SKM-1 (cell line): ENCODE measurements at regions not wholly inside any gene's neighbourhood (a gene's known extent, or its start where the extent isn't known, plus 50 kb on each side); places are given as distances from the start of the nearest gene placed in this dataset.

Source experiments
- DNase-seq: peaks from one replicate; lab custom pipeline; 2025; ENCODE audit not compliant: unreplicated experiment; lab: John Stamatoyannopoulos, UW

DNA sequence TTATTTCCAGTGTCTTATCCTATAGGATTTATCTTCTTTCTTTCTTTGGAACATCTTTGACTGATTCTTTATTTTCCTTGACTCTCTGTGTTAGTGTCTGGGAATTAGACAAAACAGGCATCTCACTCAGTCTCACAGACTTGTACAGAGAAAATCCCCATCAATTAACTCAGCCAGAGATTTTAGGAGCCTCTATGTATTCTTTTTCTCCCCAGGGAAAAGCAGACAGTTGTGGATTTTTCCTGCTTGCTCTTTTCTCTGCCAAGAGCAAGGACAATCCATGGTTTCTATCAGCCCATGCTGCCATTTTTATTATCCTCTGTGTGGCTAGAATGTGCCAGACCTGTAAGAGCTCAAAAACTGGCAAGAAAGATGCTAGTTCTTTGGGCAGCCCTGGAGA lies 595.1 kb downstream of the SNAPC1 start:
- no peak for DNase-seq

DNA sequence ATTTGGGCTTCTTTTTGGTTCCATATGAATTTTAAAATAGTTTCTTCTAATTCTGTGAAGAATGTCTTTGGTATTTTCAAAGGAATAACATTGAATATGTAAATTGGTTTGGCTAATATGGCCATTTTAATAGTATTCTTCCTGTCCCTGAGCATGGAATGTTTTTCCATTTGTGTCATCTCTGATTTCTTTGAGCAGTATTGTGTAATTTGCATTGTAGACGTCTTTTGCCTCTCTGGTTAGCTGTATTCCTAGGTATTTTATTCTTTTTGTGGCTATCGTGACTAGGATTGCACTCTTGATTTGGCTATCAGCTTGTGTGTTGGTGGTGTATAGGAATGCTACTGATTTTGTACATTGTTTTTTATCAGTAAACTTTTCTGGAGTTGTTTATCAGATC lies 601.9 kb downstream of the SNAPC1 start:
- DNase-seq: no peak

DNA sequence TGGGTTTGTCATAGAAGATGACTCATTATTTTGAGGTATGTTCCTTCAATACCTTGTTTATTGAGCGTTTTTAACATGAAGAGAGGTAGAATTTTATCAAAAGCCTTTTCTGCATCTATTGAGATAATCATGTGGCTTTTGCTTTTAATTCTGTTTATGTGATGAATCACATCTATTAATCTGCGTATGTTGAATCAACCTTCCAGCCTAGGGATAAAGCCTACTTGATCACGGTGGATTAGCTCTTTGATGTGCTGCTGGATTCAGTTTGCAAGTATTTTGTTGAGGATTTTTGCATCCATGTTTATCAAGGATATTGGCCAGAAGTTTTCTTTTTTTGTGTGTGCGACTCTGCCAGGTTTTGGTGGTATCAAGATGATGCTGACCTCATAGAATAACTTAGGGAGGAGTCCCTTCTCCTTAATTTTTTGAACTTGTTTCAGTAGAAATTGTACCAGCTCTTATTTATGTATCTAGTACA lies 602.6 kb downstream of the SNAPC1 start:
- DNase-seq: no peak

DNA sequence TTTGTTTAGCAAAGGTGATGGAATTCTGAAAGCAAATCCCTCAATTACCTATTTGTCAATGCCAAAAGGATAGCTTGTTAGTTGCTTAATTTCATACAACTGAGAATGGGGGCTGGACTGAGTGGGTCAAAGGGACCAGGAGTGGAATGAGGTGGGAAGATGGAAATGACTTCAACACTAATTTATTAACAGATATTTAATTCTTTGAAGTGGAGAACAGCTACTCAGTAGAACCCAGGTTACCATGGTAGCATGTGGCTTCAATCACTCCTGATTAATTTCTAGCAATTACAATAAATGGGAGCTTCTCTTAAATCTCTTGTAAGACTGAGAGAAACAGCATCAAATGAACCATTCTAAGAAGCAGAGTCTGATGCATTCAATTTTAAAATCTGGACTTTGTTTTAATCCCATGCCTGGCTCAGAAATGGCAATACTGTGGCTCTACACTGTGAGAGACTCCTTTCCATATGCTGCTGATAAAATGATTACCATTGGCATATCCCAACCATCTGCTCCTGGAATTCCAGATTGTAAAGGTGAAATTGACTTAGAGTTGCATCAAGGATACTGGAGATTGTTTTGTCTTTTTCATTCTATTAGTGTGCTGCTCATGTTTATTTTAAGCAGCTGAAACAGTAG lies 607.8 kb downstream of the SNAPC1 start:
- no peak for DNase-seq

DNA sequence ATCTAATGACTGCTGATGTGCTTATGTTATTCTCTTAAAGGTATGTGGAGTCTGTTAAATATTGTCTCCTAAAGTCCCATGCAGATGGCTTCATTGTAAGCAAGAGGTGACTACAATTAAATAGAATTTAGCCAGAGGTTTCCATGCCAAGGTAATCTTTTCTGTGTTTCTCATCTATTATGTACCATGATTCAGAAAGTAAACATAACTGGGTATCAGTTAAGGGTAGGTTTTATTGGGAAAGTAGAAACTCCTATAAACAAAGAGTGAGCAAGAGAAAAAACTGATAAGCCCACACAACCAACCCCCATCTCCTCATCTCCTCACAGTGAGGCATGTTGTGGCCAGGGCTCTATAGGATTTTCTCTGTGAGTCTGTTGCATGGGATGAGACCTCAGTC lies 611.7 kb downstream of the SNAPC1 start:
- DNase-seq: no peak

DNA sequence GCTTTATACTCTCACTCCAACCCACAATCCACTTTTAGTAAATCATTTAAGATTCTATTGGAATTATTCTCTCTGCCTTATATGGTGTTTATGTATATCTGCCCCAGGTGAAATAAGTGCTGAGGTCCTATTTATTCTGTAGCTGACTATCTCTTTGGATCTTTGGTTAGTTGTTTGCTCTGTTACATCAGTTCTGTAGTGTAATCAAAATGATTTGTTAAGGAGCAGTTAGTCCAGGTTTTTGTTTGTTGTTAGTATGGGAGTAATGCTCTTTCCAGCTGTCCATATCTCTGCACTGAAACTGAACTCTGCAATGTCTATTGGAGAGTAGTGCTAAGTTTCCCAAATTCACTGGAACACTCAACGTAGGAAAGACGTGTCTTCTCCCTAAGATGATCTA lies 615.8 kb downstream of the SNAPC1 start:
- DNase-seq: no peak

DNA sequence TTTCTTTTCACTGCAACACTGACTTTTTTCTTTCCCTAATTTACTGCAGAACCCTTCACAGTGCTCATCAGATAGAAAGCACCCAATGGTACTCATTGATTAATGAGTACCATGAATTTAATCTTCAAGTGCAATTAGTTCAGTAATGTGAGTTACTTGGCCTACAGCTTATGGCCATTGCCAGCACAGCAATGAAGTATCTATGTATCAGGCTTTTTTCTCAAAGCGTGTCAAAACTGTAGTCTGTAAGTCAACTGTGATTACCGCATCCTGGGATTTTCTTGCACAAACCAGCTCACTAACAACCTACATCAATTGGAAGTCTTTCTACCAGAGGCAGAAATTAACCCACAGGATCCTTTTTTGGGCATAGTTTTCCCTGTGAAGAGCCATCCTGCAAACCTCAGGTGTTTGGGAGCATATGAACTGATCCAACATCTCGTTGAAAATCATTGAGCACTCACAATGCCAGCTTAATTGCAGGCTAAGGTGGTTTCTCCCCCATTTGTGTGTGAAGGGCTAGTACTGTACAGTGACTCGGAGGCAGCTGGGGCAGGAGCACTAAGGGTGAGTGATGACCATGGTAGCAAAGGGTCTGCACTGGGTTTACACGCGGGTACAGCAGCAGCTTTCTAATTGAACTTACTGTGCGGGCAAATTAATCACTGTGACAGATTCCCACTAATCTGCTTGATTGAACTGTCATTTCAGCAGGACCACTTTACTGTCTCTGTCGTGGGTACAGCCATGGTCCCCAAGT lies 619.3 kb downstream of the SNAPC1 start:
- no peak for DNase-seq

DNA sequence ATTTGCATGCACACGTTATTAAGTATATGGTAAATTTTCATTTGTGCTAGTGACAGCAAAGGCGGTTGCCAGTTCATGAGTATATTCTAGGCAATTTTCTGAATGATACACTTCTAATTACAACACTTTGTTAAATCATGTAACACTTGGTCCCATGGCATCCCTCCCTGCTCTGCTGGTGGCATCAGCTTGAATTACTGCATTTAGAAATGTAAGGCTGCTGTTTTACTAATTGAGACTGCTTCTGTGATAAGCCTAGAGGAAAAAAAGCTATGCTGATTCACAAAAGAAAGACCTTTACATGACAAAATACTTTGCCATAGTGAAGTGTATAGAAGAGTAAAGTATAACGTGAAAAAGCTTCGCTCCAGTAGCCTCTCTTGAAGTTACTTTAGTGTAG lies 636.1 kb downstream of the KCNH5 start:
- DNase-seq: no peak

DNA sequence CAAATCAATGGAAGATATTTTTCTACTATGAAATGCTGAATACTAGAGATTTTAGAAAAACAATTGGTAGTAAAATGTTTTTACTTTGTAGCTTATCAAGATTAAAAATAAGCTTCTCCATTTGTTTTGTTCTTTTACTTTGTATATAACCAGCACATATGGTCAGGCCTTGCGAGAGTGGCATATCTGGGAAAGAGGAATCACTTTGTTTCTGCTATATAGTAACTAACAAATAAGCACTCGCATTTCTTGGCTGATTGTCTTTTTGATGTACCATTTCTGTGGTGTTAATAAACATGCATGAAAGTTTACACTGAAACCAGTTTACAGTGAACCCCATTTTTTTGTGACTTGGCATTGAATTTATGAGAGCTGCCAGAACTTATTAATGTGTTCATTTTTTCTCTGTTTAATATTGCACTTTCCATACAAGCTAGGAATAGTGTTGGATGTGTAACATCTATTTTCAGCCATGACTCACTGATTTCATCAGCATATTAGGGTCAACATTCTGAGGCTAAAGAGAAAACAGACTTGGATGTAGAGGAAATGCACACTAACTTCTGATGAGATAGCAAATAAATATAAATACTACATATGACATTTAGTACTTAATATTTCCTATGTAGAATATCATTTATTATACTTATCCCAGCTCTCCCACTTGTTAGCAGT lies 635.5 kb downstream of the KCNH5 start:
- DNase-seq: no peak

DNA sequence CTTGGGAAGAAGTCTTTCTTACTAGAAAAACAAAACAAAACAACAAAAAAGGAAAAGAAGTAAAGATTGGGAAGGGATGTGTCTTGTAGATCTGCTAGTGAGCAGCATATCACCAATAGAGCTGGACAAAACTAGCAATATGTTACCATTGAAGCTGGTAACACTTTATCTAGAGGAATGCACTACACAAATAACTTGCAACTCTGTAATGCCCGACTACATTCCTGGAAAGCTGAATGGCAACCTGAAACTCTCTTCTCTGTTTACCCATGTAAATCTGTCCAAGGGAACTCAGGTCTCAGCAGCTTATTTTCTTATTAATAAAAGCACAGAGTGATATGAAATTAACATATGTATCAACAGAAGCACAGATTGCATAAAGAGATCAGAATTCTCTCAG lies 624.4 kb downstream of the KCNH5 start:
- DNase-seq: no peak

DNA sequence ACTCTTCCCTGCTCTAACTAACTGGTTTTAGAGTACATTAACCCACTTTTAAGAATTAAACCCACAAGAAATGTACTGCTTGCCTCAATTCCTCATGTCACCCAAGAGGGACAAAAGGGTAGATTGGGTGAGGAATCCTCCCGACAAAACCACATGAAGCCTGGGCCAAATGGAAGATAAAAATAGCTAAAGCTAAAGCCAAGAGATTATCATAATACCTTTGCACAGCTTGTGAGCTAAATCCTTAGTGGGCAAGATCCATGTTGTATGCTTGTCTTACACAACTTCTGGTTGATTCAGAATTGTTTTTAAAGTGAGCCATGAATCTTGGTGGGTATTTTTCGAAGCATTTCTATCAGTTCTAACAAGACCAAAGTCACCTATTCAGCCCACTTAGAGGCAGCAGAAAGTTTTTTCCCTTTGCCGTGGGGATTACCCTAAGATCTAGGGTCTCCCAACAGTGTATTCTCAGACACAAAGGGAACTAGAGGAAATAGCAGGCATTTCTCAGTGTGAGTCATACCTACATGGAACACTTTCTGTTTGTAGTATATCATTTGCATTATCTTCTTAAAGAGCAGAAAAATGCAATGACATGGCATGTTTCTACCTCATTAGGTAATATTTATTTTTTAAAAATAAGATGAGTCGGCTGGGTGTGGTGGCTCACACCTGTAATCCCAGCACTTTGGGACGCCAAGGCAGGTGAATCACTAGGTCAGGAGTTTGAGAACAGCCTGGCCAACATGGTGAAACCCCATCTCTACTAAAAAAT lies 616.6 kb downstream of the KCNH5 start:
- DNase-seq: no peak

DNA sequence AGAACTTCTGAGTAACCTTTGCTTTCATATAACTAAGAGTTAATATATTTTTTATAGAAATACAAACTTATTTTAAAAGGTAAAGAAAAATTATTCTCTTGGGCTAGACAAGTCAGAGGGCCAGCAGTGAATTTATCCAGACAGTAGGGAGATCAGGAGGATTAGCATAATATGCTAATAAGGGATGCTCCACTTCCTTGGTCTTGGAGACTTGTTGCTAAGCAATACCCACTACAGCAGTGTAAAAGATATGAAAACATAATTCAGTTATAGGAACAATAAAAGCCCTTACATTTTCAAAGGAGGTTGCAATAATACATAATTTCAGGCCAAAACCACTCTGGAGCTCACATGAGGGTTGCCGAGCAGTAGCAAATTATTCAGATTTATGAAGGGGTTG lies 615.6 kb downstream of the KCNH5 start:
- DNase-seq: no peak

DNA sequence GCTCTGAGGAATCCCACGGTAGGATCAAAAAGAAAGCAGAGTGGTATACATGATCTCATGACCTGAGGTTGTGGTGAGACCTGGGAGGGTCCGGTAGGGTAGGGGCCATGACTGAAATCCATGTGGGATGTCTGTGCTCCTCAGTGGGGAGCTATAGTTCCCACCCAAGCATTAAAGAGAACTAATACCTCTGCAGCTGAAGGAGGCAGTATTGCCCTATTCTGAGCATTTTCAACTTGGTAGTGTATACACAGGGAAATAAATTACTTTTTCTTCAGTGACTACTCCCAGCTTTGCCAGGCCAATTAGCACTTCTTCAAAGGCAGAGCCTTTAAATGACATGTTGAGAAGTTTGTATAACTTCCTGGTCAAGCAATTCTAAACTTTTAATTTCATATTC lies 613.8 kb downstream of the KCNH5 start:
- no peak for DNase-seq

DNA sequence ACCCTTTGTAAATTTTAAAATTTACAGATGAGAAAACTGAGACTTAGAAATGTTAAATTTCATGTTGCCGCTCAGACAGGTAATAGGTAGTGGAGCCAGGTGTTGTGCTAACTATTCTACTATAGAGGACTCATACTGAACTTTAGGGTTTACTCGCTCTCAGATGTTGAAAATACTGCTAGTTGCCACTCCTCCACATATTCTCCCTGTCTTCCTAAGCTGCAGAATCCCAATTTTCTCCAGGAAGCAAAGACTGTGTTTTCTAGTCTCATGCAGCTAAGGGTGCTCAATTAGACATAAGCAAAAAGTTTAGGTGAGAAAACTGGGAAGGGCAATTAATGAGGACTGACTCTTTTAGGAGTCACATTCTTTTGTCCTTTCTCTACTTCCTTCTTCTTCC lies 612.3 kb downstream of the KCNH5 start:
- DNase-seq: no peak

DNA sequence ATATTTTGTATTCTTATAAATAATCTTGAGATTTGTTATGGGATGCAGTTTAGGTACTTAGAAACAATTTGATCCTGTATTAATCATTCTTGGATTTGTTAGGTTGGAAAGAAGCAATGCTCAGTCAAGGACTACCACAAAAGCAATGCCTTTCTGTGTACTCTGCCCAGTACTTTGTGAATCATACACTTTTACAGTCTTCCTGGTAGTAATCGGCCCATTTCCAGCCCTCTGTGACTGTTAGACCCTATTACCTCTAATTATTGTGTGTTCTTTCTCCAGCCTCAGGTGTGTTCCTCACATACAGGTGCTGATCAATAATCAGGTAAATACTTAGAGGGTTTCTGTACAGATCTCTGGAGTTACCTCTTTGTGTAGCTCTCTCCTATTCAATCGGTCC lies 609.0 kb downstream of the KCNH5 start:
- DNase-seq: no peak

DNA sequence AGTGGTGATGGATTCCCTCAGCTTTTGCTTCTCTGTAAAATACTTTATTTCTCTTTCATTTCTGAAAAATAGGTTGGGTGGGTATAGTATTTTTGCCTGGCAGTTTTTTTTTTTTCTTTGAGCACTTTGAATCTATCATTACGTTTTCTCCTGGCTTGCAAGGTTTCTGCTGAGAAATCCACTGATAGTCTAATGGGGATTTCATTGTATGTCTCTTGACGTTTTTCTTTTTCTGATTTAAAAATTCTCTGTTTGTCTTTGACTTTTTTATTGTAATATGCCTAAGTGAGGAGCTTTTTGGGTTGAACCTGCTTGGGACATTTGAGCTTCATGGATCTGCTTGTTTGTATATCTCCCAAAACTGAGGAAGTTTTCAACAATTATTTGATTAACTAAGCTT lies 606.0 kb downstream of the KCNH5 start:
- DNase-seq: no peak

DNA sequence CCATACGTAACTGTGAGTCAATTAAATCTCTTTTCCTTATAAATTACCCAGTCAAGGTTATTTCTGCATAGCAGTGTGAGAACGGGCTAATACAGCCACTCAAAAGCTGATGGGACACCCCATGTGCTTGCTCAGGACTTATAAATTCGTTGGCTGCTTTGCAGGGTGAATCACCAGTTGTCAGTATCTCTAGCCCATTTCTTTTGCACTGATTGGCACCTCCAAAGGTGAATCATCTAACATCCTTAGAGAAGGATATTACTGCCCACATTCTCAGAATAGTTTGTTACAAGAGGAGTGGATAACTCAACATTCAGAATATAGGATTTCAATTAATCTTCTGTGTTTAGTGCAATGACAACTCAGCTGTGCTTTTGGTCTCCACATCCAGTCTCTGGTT lies 601.5 kb downstream of the KCNH5 start:
- no peak for DNase-seq

DNA sequence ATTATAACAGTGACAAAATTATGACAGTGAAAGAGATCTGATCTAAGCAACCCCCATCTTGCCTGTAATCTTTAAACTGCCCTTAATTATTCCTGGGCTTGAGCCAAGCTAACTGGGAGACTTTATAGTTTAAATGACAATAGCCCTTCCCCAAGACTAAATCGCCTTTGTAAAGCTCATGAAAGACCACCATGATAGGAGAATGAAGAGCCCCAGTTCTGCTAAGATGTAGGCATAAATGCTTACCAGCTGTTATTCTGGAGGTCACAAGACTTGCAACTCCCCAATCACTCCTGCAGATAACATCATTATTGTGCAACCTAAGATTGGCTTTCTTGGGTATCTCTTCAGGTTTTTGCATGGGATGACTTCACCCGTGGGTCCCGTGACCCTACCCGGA lies 599.7 kb downstream of the KCNH5 start:
- DNase-seq: no peak

DNA sequence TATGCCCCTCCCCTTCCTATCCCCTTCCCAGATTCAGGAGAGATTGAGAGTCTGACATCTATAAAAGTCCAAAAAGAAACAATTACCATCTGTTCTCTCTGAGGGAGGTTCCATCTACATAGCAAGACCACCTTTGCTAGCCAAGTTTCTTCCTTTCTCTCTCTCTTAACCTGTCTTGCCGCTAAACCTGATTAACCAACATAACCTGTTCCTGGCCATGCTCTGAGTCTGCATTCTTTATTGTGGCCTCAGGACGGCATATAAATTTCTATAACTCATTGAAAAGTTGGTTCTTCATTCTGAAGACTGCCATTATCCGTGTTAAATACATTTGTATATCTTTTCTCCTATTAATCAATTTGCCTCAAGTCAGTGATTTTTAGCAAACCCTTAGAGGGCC lies 594.0 kb downstream of the KCNH5 start:
- no peak for DNase-seq

DNA sequence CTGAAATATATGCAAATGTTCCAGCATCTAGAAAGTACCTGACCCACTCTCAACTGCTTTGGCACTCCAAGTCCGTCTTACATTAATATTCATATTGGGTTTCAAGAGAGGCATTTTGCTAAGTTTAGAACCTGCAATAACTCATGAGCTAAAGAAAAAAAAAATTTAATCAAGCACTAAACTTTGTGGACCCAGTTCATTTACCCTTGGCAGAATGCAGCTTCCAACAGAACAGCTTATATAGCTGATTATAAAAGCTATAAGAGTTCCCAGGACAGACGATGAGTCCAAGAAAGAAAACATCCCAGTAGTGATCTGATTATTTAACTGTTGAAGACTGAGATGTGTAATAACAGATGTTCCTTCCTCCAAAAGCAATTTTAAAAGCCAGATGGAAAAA lies 592.0 kb downstream of the KCNH5 start:
- DNase-seq: no peak

DNA sequence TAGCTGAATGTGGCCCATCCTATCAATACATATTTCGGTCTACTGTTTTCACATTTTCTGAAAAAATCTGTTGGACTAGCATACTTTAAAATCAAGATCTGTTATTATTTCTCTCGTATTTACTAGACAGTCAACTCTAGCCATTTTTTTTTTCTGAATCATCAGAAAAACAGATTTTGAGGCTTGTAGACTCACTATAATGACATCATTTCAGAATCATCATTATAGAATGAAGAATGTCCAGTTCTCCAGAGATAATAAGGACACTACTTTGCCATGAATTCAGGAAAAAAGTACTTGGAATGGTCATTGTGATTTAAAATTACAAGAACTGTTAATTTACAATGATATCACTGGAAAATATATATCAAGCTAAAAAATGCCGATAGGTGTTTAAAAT lies 589.8 kb downstream of the KCNH5 start:
- DNase-seq: no peak

DNA sequence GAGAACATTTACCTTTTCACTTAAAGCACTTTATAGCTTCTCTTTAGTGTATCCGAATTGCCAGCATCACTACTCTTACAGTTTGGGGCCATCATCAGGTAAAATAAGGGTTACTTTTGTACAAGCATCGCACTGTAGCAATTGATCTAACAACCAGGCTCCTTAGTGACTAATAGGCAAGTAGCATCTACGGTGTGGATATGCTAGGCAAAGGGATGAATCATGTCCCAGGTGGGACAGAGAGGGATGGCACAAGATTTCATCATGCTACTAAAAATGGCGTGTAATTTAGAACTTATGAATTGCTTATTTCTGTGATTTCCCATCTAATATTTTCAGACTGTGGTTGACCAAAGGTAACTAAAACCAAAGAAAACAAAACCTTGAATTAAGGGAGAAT lies 582.3 kb downstream of the KCNH5 start:
- DNase-seq: no peak
